Tibial nerve (tissue), 3 donors: ENCODE measurements at regions not wholly inside any gene's neighbourhood (a gene's known extent, or its start where the extent isn't known, plus 50 kb on each side); places are given as distances from the start of the nearest gene placed in this dataset.

Source experiments
- CTCF ChIP-seq, 5 experiments: fragments of 200-600 bp in 3 of 5; fragments of 450-650 bp in 2 of 5; sonication (generic) in 3 of 5; IDR thresholded peaks; one replicate each; pipeline ENCODE4 v1.5.1; 2016 to 2019; ENCODE audit warnings: antibody characterized with exemption in 5 of 5, mild to moderate bottlenecking in 3 of 5, moderate library complexity in 2 of 5
- POLR2A ChIP-seq, 2 donors: fragments of 450-650 bp; IDR thresholded peaks; one replicate each; pipeline ENCODE4 v1.6.1; 2017; ENCODE audit warnings: antibody characterized with exemption in 2 of 2, mild to moderate bottlenecking in 2 of 2, moderate library complexity in 2 of 2

- TF ChIP-seq CTCF (IDR thresholded peaks at IDR 0.05) (no peak), POLR2A (IDR thresholded peaks at IDR 0.05) (no peak)
Observed at GRCh38 chr6:15775076-15775634, 112.3 kb upstream of the DTNBP1 start.
